ENCODE measurements at regions not wholly inside any gene's neighbourhood (a gene's known extent, or its start where the extent isn't known, plus 50 kb on each side); places are given as distances from the start of the nearest gene placed in this dataset.

- ChIA-PET POLR2A (no interaction called here), RAD21 (ENCODE audit: low non-redundant PET in 1 of 2, low total read pairs in 2 of 2, uncharacterized antibody in 2 of 2, unreplicated experiment in 2 of 2) (no interaction called here), CTCF (no interaction called here)
- Histone ChIP-seq H3K27me3 (ENCODE audit: insufficient read depth, low read length) (no peaks in the 10 kb centered on the region), H3K4me2 (ENCODE audit: low read length) (no peak overlapping the region), H4K20me1 (ENCODE audit: insufficient read depth) (no peaks in the 10 kb centered on the region), H3K36me3 (ENCODE audit: control insufficient read depth in 1 of 2, insufficient read depth in 2 of 2, low read length in 2 of 2) (no peaks in the 10 kb centered on the region), H3K79me2 (ENCODE audit: insufficient read depth, low read length) (no peaks in the 10 kb centered on the region), H3K4me3 (replicated peaks in 1 of 2; ENCODE audit: low read depth in 1 of 2, low read length in 2 of 2) (no peak overlapping the region), H2AFZ (ENCODE audit: low read depth, low read length, poor library complexity, severe bottlenecking) (no peak overlapping the region), H3K9ac (ENCODE audit: low read length) (no peak overlapping the region), H3K27ac (ENCODE audit: low read depth, low read length) (no peak overlapping the region), H3K9me2 (ENCODE audit: insufficient read depth) (no peaks in the 10 kb centered on the region), H3K9me3 (ENCODE audit: control insufficient read depth in 1 of 2, insufficient read depth in 1 of 2, low read depth in 1 of 2, low read length in 2 of 2) (no peaks in the 10 kb centered on the region), H3K4me1 (ENCODE audit: control insufficient read depth in 1 of 2, insufficient read depth in 2 of 2, low read length in 2 of 2) (no peaks in the 10 kb centered on the region)
- ATAC-seq (no peak), DNase-seq (ENCODE audit: low read depth, low spot score) (no peak)
- intact Hi-C loops (cut with micrococcal nuclease), result no loop called here
- BruUV-seq (replicated peaks), result no TSS peak
- no peak for TF ChIP-seq TCF7L2 (IDR thresholded peaks at IDR 0.05; ENCODE audit: borderline replicate concordance, extremely low read depth, insufficient read depth, insufficient read length)
- TF ChIP-seq FOSL1 (IDR thresholded peaks at IDR 0.05; ENCODE audit: low read depth), result no peak
- TF ChIP-seq ZBTB33 (IDR thresholded peaks at IDR 0.05; ENCODE audit: extremely low read depth, insufficient replicate concordance, low read length), result no peak
- no peak for TF ChIP-seq EZH2phosphoT487 (IDR thresholded peaks at IDR 0.05; ENCODE audit: borderline replicate concordance)
- no peak for TF ChIP-seq YY1 (IDR thresholded peaks at IDR 0.05; ENCODE audit: extremely low read depth, insufficient replicate concordance, low read depth, low read length)
- no peak for TF ChIP-seq ATF3 (IDR thresholded peaks at IDR 0.05)
- no peak for TF ChIP-seq REST (IDR thresholded peaks at IDR 0.05; ENCODE audit: low read depth)
- TF ChIP-seq RAD21 (IDR thresholded peaks at IDR 0.05; ENCODE audit: low read depth), result no peak
- TF ChIP-seq POLR2A (IDR thresholded peaks at IDR 0.05; ENCODE audit: borderline replicate concordance, extremely low read depth, insufficient read depth, insufficient read length), result no peak
- TF ChIP-seq CTCF (IDR thresholded peaks at IDR 0.05 in 2 of 3, conservative IDR thresholded peaks at IDR 0.05 in 1 of 3; ENCODE audit: borderline replicate concordance in 1 of 3, insufficient read depth in 1 of 3, low read depth in 2 of 3, low read length in 2 of 3), result no peak
- no peak for TF ChIP-seq CBX3 (IDR thresholded peaks at IDR 0.05; ENCODE audit: low read depth)
- TF ChIP-seq SP1 (IDR thresholded peaks at IDR 0.05; ENCODE audit: low read depth), result no peak
- TF ChIP-seq SIN3A (IDR thresholded peaks at IDR 0.05; ENCODE audit: low read depth), result no peak
- no peak for TF ChIP-seq CEBPB (IDR thresholded peaks at IDR 0.05; ENCODE audit: low read depth)
- no peak for TF ChIP-seq MAX (IDR thresholded peaks at IDR 0.05)
- no peak for TF ChIP-seq POLR2AphosphoS5 (IDR thresholded peaks at IDR 0.05; ENCODE audit: low read depth, low read length)
Measured at GRCh38 chr10:61539876-61540275, 86.7 kb upstream of the TMEM26 start.

Measured in HCT116 (cell line).